ENCODE measurements at regions not wholly inside any gene's neighbourhood (a gene's known extent, or its start where the extent isn't known, plus 50 kb on each side); places are given as distances from the start of the nearest gene placed in this dataset.
A peak's percentile ranks its signal among the peaks of the same experiment; 100 is the strongest.

DNA sequence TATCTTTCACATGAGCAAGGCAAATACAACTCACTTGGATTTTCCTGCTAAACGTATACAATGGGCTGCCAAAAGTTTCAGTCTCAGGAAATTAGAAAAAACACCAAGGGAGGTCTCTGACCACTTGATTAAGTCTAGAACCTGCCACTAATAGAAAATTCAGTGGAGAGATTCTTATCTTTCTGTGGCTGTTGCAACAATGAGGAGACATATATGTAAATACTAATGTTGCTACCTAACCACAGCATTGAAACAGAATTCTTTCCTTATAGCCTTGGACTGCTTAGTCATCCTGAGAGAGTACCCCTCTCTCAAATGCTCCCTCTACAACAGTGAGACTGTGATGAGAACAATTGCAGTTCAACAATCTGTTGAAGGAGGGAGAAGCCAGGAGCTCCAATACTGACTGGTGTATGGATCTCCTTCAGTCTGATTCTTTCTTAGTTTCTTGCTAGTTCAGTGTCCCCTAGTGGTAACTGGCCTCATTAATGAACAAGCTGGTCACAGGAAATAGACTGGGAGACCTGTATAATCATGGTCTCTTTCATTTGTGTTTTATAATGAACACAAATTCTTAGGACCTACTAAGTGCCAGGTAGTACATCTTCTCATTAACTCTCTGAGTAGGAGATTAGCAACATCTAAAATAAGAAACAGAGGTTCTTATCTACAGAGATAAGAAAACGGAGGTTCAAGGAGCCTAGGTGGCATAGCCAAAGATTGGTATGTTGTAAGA lies 164.5 kb downstream of the SLC38A4 start:
- Histone ChIP-seq H3K9me3 (no peaks in the 10 kb centered on the region), H3K4me1 (peaks cover 0 to 8% (median 0%) of the 10 kb centered on the region in 4 donors), H3K27ac (peak overlapping the region in 1 of 3 donors; percentile 19), H3K4me3 (no peak overlapping the region), H3K36me3 (no peaks in the 10 kb centered on the region), H3K27me3 (no peaks in the 10 kb centered on the region)
- no peak for DNase-seq
- peak; percentile 85 to 98 (median 95) for ATAC-seq
- WGBS (ENCODE audit: insufficient coverage, low coverage, low lambda C conversion rate, missing lambda C conversion rate): 33% methylated on average over 2 of the region's 2 CpGs
- intact Hi-C loops (cut with DNase I): no loop called here
- TF ChIP-seq, protein P1, sequence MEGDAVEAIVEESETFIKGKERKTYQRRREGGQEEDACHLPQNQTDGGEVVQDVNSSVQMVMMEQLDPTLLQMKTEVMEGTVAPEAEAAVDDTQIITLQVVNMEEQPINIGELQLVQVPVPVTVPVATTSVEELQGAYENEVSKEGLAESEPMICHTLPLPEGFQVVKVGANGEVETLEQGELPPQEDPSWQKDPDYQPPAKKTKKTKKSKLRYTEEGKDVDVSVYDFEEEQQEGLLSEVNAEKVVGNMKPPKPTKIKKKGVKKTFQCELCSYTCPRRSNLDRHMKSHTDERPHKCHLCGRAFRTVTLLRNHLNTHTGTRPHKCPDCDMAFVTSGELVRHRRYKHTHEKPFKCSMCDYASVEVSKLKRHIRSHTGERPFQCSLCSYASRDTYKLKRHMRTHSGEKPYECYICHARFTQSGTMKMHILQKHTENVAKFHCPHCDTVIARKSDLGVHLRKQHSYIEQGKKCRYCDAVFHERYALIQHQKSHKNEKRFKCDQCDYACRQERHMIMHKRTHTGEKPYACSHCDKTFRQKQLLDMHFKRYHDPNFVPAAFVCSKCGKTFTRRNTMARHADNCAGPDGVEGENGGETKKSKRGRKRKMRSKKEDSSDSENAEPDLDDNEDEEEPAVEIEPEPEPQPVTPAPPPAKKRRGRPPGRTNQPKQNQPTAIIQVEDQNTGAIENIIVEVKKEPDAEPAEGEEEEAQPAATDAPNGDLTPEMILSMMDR (IDR thresholded peaks at IDR 0.05): peak; percentile 78 to 92 (median 86)
- no peak for TF ChIP-seq POLR2A (IDR thresholded peaks at IDR 0.05)

DNA sequence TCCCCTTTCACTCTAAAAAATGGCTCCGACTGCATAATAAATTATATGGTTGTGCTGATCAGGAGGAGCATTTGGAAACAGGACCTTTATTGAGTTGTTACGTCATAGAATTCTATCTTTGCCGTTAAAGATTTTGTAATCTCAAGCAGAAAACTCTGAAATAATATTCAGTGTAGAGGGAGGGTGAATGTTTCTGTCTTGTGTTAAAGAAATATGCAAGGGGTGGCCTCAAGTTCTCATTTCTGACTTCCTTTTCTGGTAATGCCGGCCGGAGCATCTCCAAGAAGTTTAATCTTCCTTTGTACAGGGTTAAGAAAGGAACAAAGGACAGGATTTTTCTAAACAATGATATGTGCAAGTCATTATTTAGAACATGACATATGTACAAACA lies 165.1 kb downstream of the SLC38A4 start:
- no peaks in the 10 kb centered on the region for H3K27me3 ChIP-seq
- H3K4me1 ChIP-seq: peaks cover 0 to 8% (median 0%) of the 10 kb centered on the region in 4 donors
- no peaks in the 10 kb centered on the region for H3K36me3 ChIP-seq
- DNase-seq (no peak), ATAC-seq (peak in 1 of 4 donors; percentile 8)
- no peaks in the 10 kb centered on the region for H3K9me3 ChIP-seq
- H3K27ac ChIP-seq: peak overlapping the region in 1 of 3 donors; percentile 19
- 39% methylated on average over 5 of the region's 5 CpGs for WGBS (ENCODE audit: insufficient coverage, low coverage, low lambda C conversion rate, missing lambda C conversion rate)
- no peak for TF ChIP-seq POLR2A (IDR thresholded peaks at IDR 0.05)
- TF ChIP-seq, protein P1 (IDR thresholded peaks at IDR 0.05): no peak
- intact Hi-C loops (cut with DNase I): no loop called here
- no peak overlapping the region for H3K4me3 ChIP-seq

DNA sequence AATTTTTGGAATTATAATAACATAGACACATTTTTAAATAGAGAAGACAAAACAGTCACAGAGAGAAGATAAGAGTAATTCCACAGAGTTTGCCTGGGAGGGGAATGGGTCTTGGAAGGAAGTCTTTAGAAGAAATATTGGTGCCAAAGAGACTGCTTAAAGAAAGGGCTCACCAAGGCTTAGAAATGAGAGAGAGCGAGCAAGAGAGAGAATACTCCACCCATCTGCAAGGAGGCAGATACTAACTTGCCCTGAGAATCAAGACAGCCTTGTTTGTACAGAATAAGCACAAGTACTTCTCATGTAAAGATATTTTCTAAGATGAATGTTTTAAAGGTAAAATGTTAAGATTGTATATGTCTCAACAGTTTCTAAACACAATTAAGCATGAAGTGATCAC lies 165.5 kb downstream of the SLC38A4 start:
- DNase-seq (no peak), ATAC-seq (no peak)
- no peaks in the 10 kb centered on the region for H3K27me3 ChIP-seq
- H3K4me1 ChIP-seq: peaks cover 0 to 8% (median 0%) of the 10 kb centered on the region in 4 donors
- intact Hi-C loops (cut with DNase I): no loop called here
- no peak overlapping the region for H3K4me3 ChIP-seq
- TF ChIP-seq POLR2A (IDR thresholded peaks at IDR 0.05): no peak
- TF ChIP-seq, protein P1 (IDR thresholded peaks at IDR 0.05): no peak
- H3K9me3 ChIP-seq: no peaks in the 10 kb centered on the region
- H3K27ac ChIP-seq: peak overlapping the region in 1 of 3 donors; percentile 19
- H3K36me3 ChIP-seq: no peaks in the 10 kb centered on the region
- WGBS (ENCODE audit: insufficient coverage, low coverage, low lambda C conversion rate, missing lambda C conversion rate): 56% methylated on average over 1 of the region's 1 CpG

DNA sequence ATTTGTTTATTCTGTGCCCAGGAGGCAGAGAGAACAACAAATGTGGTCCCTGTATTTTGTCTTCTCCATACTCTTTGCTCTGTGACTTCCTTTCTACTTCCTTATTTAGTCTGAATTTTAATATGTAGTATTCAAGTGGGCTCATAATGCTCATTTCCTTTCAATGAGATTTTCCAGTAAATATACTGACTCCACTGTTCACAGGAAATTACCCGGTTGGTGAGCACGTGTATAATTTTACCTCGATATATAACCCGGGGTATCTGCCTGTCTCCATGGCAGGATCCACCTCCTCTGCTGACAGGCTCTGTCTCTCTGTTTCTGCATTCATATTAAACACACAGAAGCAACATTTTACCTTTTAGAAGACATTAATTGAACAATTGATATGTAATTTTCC lies 166.0 kb downstream of the SLC38A4 start:
- ATAC-seq (peak in 1 of 4 donors; percentile 27), DNase-seq (no peak)
- 37% methylated on average over 4 of the region's 4 CpGs for WGBS (ENCODE audit: insufficient coverage, low coverage, low lambda C conversion rate, missing lambda C conversion rate)
- Histone ChIP-seq H3K9me3 (no peaks in the 10 kb centered on the region), H3K27ac (peak overlapping the region in 1 of 3 donors; percentile 3), H3K4me3 (no peak overlapping the region), H3K36me3 (no peaks in the 10 kb centered on the region), H3K4me1 (peaks cover 0 to 8% (median 0%) of the 10 kb centered on the region in 4 donors), H3K27me3 (no peaks in the 10 kb centered on the region)
- intact Hi-C loops (cut with DNase I): loop anchor here in 1 of 2 donors (10.0 kb wide), 1 partner anchor 305 kb away; no protein-coding TSS in a partner anchor
- TF ChIP-seq, protein P1 (IDR thresholded peaks at IDR 0.05): no peak
- no peak for TF ChIP-seq POLR2A (IDR thresholded peaks at IDR 0.05)

Data from right lobe of liver (tissue), 6 donors.